ENCODE measurements at regions not wholly inside any gene's neighbourhood (a gene's known extent, or its start where the extent isn't known, plus 50 kb on each side); places are given as distances from the start of the nearest gene placed in this dataset.

DNA sequence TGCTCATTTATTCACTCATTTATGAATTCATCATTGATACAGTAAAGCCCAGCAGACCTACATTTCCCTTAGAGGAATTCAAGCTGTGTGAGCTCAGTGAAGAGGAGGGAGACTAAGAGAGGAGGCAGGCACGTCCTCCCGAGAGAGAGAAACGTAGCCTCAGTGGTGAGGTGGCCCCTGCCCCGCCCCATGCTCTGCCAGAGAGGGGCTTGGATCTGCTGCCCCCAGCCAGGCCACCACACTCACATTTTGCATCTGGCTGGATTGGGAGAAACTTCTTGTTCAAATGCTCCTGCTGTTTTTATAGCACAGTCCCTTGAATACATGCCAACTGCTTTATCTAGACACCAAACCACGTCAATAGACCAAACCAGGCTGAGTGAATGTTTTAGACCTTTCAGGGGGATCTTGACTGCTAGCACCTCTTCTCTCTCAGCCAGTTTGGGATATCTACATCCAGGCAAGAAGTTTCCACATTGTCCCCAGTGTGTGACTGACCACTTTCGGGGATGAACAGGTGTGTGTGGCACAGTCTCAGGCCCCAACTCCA lies 67.7 kb upstream of the AJAP1 start:
- intact Hi-C loops (cut with DNase I): no loop called here
- H3K4me1 ChIP-seq: no peaks in the 10 kb centered on the region

DNA sequence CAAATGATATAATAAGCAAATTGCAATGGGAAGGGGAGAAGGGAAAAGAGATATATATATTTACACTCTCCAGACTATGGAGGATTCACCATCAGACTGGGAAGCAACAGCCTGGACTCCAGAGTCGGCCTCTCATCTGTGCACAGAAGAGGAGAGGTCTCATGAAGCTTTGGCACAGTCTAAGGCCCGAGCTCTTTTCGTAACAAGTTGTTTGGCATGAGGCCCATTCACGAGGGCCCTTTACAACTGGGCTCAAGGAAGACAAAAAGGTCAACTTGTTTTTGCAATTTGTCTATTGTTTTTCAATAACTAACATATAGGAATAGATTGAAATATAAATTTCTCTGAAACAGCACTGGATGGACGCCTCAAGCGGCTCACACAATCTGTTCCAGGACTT lies 66.7 kb upstream of the AJAP1 start:
- DNase-seq: no peak
- H3K9me3 ChIP-seq: no peaks in the 10 kb centered on the region
- peaks cover 34% of the 10 kb centered on the region for H3K27me3 ChIP-seq (ENCODE audit: low read depth)
- intact Hi-C loops (cut with DNase I): no loop called here
- TF ChIP-seq, protein P1, sequence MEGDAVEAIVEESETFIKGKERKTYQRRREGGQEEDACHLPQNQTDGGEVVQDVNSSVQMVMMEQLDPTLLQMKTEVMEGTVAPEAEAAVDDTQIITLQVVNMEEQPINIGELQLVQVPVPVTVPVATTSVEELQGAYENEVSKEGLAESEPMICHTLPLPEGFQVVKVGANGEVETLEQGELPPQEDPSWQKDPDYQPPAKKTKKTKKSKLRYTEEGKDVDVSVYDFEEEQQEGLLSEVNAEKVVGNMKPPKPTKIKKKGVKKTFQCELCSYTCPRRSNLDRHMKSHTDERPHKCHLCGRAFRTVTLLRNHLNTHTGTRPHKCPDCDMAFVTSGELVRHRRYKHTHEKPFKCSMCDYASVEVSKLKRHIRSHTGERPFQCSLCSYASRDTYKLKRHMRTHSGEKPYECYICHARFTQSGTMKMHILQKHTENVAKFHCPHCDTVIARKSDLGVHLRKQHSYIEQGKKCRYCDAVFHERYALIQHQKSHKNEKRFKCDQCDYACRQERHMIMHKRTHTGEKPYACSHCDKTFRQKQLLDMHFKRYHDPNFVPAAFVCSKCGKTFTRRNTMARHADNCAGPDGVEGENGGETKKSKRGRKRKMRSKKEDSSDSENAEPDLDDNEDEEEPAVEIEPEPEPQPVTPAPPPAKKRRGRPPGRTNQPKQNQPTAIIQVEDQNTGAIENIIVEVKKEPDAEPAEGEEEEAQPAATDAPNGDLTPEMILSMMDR (IDR thresholded peaks at IDR 0.05): no peak
- H3K4me3 ChIP-seq: no peak overlapping the region
- H3K4me1 ChIP-seq: no peaks in the 10 kb centered on the region
- no peak for ATAC-seq
- H3K27ac ChIP-seq: no peak overlapping the region
- H3K36me3 ChIP-seq: no peaks in the 10 kb centered on the region

More for the DNA sequence above, 67.7 kb upstream of the AJAP1 start:
- H3K27me3 ChIP-seq (ENCODE audit: low read depth): peaks cover 39% of the 10 kb centered on the region
- H3K36me3 ChIP-seq: no peaks in the 10 kb centered on the region
- ATAC-seq (no peak), DNase-seq (no peak)
- H3K27ac ChIP-seq: no peak overlapping the region
- TF ChIP-seq, protein P1 (IDR thresholded peaks at IDR 0.05): no peak
- no peak overlapping the region for H3K4me3 ChIP-seq
- H3K9me3 ChIP-seq: no peaks in the 10 kb centered on the region

DNA sequence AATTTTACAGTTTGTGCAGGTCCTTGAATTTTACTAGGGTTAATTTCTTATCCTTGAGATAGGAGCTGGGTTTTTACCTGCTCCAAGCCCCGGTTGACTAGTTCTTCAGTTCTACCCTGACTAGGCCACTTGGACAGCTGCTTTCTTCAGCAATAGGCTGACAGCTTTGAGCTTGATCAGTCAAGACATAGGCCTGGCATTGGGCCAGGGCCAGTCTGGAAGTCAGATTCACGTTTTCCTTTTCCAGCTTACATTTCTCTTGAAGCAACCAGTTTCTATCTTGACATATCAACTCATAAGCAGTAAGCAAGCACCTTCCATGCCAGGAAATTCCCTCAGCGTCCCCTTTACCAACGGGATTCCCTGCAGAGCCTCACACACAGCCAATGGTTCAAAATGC lies 63.7 kb upstream of the AJAP1 start:
- intact Hi-C loops (cut with DNase I): no loop called here
- H3K27me3 ChIP-seq (ENCODE audit: low read depth): peaks cover 10% of the 10 kb centered on the region
- H3K9me3 ChIP-seq: no peaks in the 10 kb centered on the region
- no peak overlapping the region for H3K27ac ChIP-seq
- H3K4me3 ChIP-seq: no peak overlapping the region
- H3K4me1 ChIP-seq: no peaks in the 10 kb centered on the region
- TF ChIP-seq, protein P1 (IDR thresholded peaks at IDR 0.05): no peak
- no peak for ATAC-seq
- no peaks in the 10 kb centered on the region for H3K36me3 ChIP-seq
- DNase-seq: no peak

DNA sequence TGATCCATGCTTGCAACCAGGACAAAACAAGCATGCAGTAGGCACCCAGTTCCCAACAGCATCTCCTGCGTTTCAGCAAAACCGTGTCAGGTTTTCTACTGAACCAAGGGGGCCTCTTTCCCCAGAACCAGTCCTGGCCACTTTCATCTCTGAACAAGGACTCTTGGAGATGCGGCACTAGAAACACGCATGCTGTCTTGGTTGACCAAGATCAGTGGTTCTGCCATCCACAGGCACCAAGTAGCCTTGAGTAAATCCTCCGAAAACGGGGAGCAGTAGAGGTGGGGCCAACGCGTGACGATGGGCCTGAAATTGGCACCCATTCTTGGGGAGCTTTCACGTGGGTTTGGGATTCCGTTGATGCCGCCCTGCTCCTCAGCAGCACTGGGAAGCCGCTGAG lies 62.5 kb upstream of the AJAP1 start:
- intact Hi-C loops (cut with DNase I): no loop called here
- TF ChIP-seq, protein P1 (IDR thresholded peaks at IDR 0.05): no peak
- no peaks in the 10 kb centered on the region for H3K27me3 ChIP-seq (ENCODE audit: low read depth)
- H3K9me3 ChIP-seq: no peaks in the 10 kb centered on the region
- no peak overlapping the region for H3K4me3 ChIP-seq
- H3K36me3 ChIP-seq: no peaks in the 10 kb centered on the region
- no peaks in the 10 kb centered on the region for H3K4me1 ChIP-seq
- DNase-seq (no peak), ATAC-seq (no peak)
- no peak overlapping the region for H3K27ac ChIP-seq

DNA sequence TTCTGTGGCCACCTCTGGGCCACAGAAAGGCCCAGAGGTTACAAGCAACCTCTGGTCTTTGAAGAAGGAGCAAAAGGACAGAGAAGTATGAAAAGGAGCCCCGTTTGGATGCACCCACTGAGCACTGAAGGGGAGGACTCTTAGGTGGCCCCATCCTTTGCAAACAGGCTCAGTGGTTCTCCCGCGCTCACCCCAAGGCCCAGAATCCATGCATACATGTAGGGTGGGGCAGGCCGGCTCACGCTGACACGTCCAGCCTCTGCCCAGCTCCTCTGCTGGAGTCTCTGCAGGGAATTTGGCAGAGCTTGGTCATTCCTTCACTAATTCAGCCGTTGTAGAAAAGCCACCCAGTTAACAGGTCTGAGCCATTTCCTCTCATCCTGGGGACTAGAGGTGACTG lies 61.3 kb upstream of the AJAP1 start:
- Histone ChIP-seq H3K4me3 (no peak overlapping the region), H3K9me3 (no peaks in the 10 kb centered on the region), H3K27ac (no peak overlapping the region), H3K4me1 (no peaks in the 10 kb centered on the region), H3K36me3 (no peaks in the 10 kb centered on the region), H3K27me3 (ENCODE audit: low read depth) (peaks cover under 1% of the 10 kb centered on the region)
- DNase-seq: no peak
- no peak for ATAC-seq
- TF ChIP-seq, protein P1 (IDR thresholded peaks at IDR 0.05): no peak
- intact Hi-C loops (cut with DNase I): no loop called here

All from lower lobe of right lung (tissue), 2 donors.